AG10803 (cell line): ENCODE measurements at regions not wholly inside any gene's neighbourhood (a gene's known extent, or its start where the extent isn't known, plus 50 kb on each side); places are given as distances from the start of the nearest gene placed in this dataset.

ENCODE experiments used
- DNase-seq: peaks from one replicate; pipeline ENCODE4 v3.0.0; 2010; ENCODE audit warnings: low read depth
- H3K4me3 ChIP-seq: 2 replicates; pipeline ENCODE4 v1.5.1; 2011; ENCODE audit warnings: mild to moderate bottlenecking, low read length, control low read depth
- TF ChIP-seq, protein P1 (sequence below): conservative IDR thresholded peaks from 2 replicates; pipeline ENCODE4 v1.5.1; 2011; ENCODE audit warnings: mild to moderate bottlenecking, low read length, control low read depth, inconsistent platforms

DNA sequence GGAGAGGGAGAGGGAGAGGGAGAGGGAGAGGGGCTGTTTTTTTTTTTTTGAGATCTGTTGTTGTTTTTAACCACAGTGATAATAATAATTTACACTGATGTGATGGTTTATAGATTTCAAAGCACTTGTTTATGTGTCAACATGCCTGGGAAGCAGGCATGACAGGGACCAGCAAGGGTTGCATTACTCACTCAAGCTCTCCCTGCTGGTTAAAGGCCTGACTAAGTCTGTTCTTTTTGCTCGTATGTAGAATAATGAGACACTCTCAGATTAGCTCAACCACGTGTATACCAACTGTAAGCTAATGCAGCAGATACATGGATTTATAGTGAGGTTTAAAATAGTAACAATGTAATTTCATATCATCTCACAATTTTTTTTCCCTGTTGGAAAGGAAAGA, 134.6 kb upstream of the BOD1L1 start:
- no peak overlapping the region for H3K4me3 ChIP-seq
- TF ChIP-seq, protein P1, sequence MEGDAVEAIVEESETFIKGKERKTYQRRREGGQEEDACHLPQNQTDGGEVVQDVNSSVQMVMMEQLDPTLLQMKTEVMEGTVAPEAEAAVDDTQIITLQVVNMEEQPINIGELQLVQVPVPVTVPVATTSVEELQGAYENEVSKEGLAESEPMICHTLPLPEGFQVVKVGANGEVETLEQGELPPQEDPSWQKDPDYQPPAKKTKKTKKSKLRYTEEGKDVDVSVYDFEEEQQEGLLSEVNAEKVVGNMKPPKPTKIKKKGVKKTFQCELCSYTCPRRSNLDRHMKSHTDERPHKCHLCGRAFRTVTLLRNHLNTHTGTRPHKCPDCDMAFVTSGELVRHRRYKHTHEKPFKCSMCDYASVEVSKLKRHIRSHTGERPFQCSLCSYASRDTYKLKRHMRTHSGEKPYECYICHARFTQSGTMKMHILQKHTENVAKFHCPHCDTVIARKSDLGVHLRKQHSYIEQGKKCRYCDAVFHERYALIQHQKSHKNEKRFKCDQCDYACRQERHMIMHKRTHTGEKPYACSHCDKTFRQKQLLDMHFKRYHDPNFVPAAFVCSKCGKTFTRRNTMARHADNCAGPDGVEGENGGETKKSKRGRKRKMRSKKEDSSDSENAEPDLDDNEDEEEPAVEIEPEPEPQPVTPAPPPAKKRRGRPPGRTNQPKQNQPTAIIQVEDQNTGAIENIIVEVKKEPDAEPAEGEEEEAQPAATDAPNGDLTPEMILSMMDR, result no peak
- no peak for DNase-seq

DNA sequence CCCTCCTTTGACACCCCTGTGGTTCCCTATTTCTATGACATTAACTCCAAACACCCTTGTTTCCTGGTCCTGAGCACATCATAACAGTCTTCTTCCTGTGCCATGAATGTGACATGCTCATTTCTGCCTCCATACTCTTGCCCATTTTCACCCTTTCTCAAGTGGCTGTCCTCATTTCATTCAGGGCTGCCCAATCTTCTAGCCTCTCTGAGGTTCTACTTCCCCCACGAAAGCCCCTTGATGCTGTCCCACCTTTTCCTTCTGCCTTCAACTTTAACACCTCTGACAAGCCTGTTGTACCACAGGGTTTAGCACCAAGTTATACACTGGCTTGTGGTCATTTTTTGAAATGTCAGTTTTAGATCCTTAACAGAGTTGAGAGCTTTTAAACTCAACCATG, 136.2 kb upstream of the BOD1L1 start:
- DNase-seq, result no peak
- H3K4me3 ChIP-seq, result no peak overlapping the region
- TF ChIP-seq, protein P1, result no peak

DNA sequence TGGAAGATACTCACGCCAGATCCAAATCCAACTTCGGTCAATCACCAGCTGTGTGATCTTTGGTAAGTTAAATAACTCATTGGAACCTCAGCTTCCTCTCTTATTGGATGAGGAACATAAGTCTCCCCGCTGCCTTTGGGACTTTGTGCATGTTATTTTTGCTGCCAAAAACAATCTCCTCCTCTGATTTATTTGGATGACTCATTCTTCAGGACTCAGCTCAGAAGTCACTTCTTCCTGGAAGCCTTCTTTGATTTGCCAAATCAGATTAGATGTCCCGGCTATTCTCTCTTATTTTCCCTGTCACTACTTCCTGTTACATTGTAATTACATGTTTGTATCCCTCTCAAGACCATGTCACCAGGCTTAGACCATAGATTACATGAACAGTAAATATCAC, 138.0 kb upstream of the BOD1L1 start:
- no peak for DNase-seq
- no peak overlapping the region for H3K4me3 ChIP-seq
- TF ChIP-seq, protein P1, result no peak

DNA sequence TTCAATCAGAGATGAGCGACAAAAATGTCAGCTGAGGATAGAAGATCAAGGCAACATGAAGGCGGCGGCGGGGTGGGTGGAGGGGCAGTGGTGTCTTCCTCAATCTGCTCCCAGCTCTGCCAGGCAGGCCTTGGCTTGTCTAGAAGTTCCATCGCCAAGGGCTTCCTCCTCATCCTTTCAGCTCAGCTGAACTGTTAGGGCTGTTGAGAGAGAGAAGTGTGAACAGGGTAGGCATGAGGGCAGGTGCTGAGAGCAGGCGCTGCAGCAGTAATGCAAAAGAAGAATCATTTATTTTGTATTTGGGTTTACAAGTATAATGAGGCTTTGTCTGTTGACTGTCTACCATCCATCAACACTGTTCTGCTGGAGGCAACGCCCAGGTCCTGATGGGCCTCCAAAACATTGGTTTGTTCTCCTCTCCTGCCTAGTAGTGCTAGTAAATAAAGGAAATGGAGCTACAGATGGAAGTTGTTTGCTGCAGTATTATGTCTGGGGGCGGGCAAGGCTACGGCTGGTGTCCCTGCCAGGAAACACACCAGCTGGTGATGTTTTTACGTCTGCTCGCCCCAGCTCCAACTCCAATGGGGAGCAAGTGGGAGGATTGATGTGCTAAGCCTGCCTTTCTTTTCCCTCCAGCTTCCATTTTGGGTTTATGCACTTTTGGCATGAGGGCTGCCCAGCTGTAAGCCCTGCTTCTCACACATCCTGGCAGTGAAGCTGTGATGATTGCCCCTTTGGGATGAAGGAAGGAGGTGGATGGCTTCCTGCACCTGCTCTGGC, 139.4 kb upstream of the BOD1L1 start:
- no peak for DNase-seq
- no peak overlapping the region for H3K4me3 ChIP-seq
- TF ChIP-seq, protein P1, result no peak

DNA sequence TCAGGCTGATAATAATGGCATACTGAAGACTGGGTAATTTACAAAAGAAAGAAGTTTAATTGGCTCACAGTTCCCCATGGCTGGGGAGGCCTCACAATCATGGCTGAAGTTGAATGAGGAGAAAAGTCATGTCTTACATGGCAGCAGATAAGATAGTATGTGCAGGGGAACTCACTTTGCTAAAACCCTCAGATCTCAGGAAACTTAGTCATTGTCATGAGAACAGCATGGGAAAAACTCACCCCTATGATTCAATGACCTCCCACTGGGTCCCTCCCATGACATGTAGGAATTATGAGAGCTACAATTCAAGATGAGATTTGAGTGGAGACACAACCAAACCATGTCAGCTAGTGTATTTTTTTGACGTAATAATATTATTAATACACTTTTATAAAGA, 149.8 kb upstream of the BOD1L1 start:
- DNase-seq, result no peak
- no peak overlapping the region for H3K4me3 ChIP-seq
- TF ChIP-seq, protein P1, result no peak

DNA sequence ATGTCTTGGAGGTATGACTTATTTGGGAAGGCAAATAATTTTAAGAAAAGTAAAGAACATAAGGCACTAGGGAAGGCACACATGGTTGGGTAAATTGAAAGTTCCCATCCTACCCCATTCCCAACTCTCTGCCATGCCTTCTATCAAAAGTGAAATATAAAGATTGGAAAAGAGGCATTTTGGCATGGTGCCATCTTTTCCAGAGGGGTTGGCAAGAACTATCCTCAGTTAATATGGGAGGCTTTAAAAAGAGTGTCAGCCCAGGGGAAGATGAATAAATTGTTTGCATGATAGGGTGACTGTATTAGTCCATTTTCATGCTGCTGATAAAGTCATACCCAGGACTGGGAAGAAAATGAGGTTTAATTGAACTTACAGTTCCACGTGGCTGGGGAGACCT, 150.8 kb upstream of the BOD1L1 start:
- TF ChIP-seq, protein P1, result no peak
- no peak overlapping the region for H3K4me3 ChIP-seq
- no peak for DNase-seq

DNA sequence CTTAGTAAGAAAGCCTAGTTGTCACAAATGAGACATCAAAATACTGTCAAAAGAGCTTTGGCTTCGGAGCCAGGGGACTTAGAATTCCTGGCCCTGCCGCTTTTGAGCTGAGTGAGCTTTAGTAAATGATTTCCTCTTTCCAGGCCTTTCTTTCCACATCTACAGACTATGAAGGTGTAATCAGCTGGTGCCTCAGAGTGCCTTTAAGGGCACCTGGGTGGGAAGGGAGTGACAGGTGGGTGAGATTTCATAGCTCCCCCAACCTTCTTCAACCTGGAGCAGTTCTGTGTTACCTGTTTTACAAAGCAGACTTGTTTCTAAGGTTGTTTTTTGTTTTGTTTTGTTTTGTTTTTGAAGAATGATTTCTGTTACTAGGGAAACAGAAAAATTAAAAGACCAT, 154.7 kb upstream of the BOD1L1 start:
- DNase-seq, result no peak
- H3K4me3 ChIP-seq, result no peak overlapping the region
- TF ChIP-seq, protein P1, result no peak
